Activated T-cell treated with anti-CD3 and anti-CD28 coated beads, Interleukin-2, amount 50 U/mL, for 4 hours (primary cell): ENCODE measurements at regions not wholly inside any gene's neighbourhood (a gene's known extent, or its start where the extent isn't known, plus 50 kb on each side); places are given as distances from the start of the nearest gene placed in this dataset.
"Not testable (repeated sequence)": the region's sequence is repeated elsewhere in the genome, so short reads cannot be mapped to it uniquely, and the experiment has no call there.

Source experiments
- ATAC-seq, 2 donors: fragments of 200-7000 bp; cut with Tn5 transposase; one replicate each; pipeline ENCODE4 v1.10.0; 2021
- DNase-seq: peaks from one replicate; pipeline ENCODE4 v3.0.0-alpha.2; 2020
- H3K27me3 Mint-ChIP-seq: one replicate; pipeline ENCODE4 v1.8.0; 2021; ENCODE audit warnings: low read depth, mixed read lengths
- H3K36me3 Mint-ChIP-seq: one replicate; pipeline ENCODE4 v1.8.0; 2022; ENCODE audit warnings: mixed read lengths; ENCODE audit not compliant: insufficient read depth
- H3K4me1 Mint-ChIP-seq: one replicate; pipeline ENCODE4 v1.8.0; 2021; ENCODE audit warnings: low read depth, mixed read lengths
- H3K4me3 Mint-ChIP-seq: one replicate; pipeline ENCODE4 v1.8.0; 2021; ENCODE audit warnings: mild to moderate bottlenecking, moderate library complexity, mixed read lengths
- H3K9me3 Mint-ChIP-seq: one replicate; pipeline ENCODE4 v1.8.0; 2021; ENCODE audit warnings: mixed read lengths

GRCh38 chr6:6091608-6092002, 84.9 kb upstream of the NRN1 start:
- H3K4me3 Mint-ChIP-seq: no peak overlapping the region
- no peaks in the 10 kb centered on the region for H3K36me3 Mint-ChIP-seq
- peaks cover 9% of the 10 kb centered on the region for H3K27me3 Mint-ChIP-seq
- H3K4me1 Mint-ChIP-seq: no peaks in the 10 kb centered on the region
- H3K9me3 Mint-ChIP-seq: no peaks in the 10 kb centered on the region
- ATAC-seq (no peak), DNase-seq (no peak)

DNA sequence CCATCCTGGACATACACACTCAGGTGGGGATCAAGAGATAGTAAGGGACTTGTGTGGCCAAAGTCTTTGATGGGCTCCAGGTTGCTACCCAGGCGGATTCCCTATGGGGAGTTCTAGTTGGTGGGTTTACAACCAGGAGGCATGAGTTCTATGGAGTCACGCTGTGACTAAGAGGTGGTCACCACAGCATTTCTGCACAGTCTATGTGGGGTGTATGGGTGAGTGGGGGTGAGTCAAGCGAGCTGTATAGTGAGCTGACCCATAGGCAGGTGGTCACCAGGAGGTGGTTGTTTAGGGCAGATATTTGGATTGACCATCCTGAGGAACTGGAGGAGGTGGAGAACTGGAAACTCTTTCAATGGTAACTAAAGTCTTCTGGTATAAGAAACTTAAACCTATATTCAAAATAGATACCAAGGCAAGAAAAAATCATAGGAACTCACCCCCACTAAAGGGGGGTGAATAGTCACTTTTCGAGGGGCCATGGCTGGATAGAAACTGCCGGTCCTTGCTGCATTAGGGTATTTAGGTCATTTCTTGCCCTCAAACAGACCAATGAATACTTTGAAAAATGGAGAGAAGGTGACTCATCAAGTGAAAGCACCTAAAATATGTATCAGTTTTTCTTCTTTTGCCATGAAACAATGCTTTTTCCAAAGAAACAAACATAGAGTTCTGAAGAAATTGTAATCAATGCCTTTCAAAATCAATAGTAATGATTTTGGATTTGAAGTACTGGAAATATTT, 84.3 kb upstream of the NRN1 start:
- DNase-seq: no peak
- Mint-ChIP-seq H3K27me3 (peaks cover 9% of the 10 kb centered on the region), H3K36me3 (no peaks in the 10 kb centered on the region), H3K4me3 (no peak overlapping the region), H3K9me3 (no peaks in the 10 kb centered on the region), H3K4me1 (no peaks in the 10 kb centered on the region)
- ATAC-seq: no peak

GRCh38 chr6:6085928-6086668, 79.4 kb upstream of the NRN1 start:
- Mint-ChIP-seq H3K4me1 (no peaks in the 10 kb centered on the region), H3K9me3 (peaks cover 11% of the 10 kb centered on the region), H3K36me3 (no peaks in the 10 kb centered on the region), H3K27me3 (peaks cover 5% of the 10 kb centered on the region), H3K4me3 (no peak overlapping the region)
- no peak for ATAC-seq
- no peak for DNase-seq

GRCh38 chr6:6080975-6081374, 74.2 kb upstream of the NRN1 start:
- ATAC-seq (no peak), DNase-seq (no peak)
- no peaks in the 10 kb centered on the region for H3K36me3 Mint-ChIP-seq
- H3K9me3 Mint-ChIP-seq: peaks cover 11% of the 10 kb centered on the region
- peaks cover 13% of the 10 kb centered on the region for H3K27me3 Mint-ChIP-seq
- H3K4me1 Mint-ChIP-seq: no peaks in the 10 kb centered on the region
- no peak overlapping the region for H3K4me3 Mint-ChIP-seq

DNA sequence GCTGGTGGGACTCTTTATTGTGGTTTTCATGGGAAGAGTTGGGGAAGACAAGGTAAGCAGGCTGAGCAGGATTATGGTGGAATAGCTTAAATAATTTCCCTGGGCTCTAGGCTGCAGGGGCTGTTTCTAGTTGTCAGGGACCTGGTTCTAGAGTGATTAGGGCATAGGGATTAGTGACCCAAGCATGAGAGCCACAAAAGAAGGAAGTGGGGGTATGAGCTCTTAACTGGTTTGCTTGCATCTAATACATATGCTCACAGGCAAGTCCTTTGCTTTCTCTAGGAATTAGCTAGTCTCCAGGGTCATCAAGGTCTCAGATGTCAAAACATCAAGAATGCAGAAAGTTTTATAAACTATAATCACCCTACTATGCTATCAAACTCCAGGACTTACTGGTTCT, 67.5 kb upstream of the NRN1 start:
- DNase-seq: no peak
- Mint-ChIP-seq H3K4me1 (no peaks in the 10 kb centered on the region), H3K9me3 (peaks cover 2% of the 10 kb centered on the region), H3K36me3 (no peaks in the 10 kb centered on the region), H3K4me3 (no peak overlapping the region), H3K27me3 (peaks cover 37% of the 10 kb centered on the region)
- ATAC-seq: no peak

DNA sequence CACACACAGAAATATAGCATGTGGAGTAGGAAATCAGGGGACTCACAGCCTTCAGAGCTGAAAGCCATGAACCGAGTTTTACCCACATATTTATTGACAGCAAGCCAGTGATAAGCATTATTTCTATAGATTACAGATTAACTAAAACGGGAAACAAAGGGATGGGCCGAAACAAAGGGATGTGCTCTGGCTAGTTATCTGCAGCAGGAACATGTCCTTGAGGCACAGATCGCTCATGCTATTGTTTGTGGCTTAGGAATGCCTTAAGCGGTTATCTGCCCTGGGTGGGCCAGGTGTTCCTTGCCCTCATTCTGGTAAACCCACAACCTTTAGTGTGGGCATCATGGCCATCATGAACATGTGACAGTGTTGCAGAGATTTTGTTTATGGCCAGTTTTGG, 61.4 kb upstream of the NRN1 start:
- peaks cover 11% of the 10 kb centered on the region for H3K9me3 Mint-ChIP-seq
- peaks cover 27% of the 10 kb centered on the region for H3K27me3 Mint-ChIP-seq
- not testable (repeated sequence) for ATAC-seq, H3K36me3 Mint-ChIP-seq, H3K4me1 Mint-ChIP-seq, DNase-seq, H3K4me3 Mint-ChIP-seq

DNA sequence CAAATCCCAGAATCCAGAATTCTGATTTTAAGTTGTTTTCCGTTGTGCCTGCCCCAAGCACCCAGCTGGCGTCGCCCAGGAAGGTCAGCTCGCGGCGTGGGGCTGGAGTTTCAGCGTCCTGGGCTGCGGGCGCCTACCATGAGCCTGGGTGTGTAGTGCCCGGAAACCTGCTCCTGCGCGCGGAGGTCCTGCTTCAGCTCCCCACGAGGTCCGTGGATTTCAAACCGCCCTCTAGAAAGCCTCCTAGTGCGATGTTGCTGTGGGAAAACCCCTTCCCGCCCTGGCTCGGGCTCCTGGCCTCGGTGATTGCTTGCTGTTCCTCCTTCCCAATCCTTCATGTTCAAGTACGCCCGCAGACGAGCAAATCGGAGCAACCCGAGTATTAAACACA, 51.3 kb upstream of the NRN1 start:
- Mint-ChIP-seq H3K4me3 (no peak overlapping the region), H3K4me1 (no peaks in the 10 kb centered on the region), H3K9me3 (peaks cover 6% of the 10 kb centered on the region), H3K36me3 (no peaks in the 10 kb centered on the region), H3K27me3 (peaks cover 36% of the 10 kb centered on the region)
- DNase-seq: no peak
- no peak for ATAC-seq

GRCh38 chr6:6057442-6058053, 50.8 kb upstream of the NRN1 start:
- ATAC-seq (peak in 1 of 2 donors; percentile 38), DNase-seq (no peak)
- Mint-ChIP-seq H3K4me1 (no peaks in the 10 kb centered on the region), H3K9me3 (peaks cover 6% of the 10 kb centered on the region), H3K27me3 (peaks cover 37% of the 10 kb centered on the region), H3K36me3 (no peaks in the 10 kb centered on the region), H3K4me3 (no peak overlapping the region)
